HepG2 (cell line): ENCODE measurements at regions not wholly inside any gene's neighbourhood (a gene's known extent, or its start where the extent isn't known, plus 50 kb on each side); places are given as distances from the start of the nearest gene placed in this dataset.

Experiments used
- ATAC-seq: fragments of 200-7000 bp; cut with Tn5 transposase; 3 replicates; pipeline ENCODE4 v1.9.1; 2020; ENCODE audit warnings: mild to moderate bottlenecking, moderate library complexity
- BruUV-seq: library from RNA; stranded (reverse); fragments of 400-500 nt; replicated peaks from 2 replicates; lab custom pipeline; 2021; lab: Mats Ljungman, UMichigan
- CTCF ChIA-PET: fragments of 300-600 bp; formaldehyde crosslinking; extraction: SDS; loops from one replicate; lab custom pipeline; 2021; ENCODE audit warnings: low total read pairs, inconsistent platforms, low intra/inter-chr PET ratio; lab: Yijun Ruan, JAX
- POLR2A ChIA-PET: fragments of 350-600 bp; sonication (Branson Sonifier 250); formaldehyde crosslinking; loops from one replicate; lab custom pipeline; 2020; ENCODE audit warnings: antibody characterized with exemption, inconsistent platforms; lab: Yijun Ruan, JAX
- DNase-seq: peaks from one replicate; pipeline ENCODE4 v3.0.0-alpha.2; 2015; ENCODE audit warnings: low spot score
- FAIRE-seq: peaks from 3 replicates; lab custom pipeline; 2011; peaks lifted over from hg19 to GRCh38; lab: Jason Lieb, UNC
- H2AFZ ChIP-seq: one replicate; pipeline ENCODE4 v1.6.1; 2011; ENCODE audit warnings: low read length, inconsistent platforms
- H3K27ac ChIP-seq: fragments of 300-600 bp; 3 replicates; pipeline ENCODE4 v1.8.0; 2011; ENCODE audit warnings: mixed run types, mild to moderate bottlenecking, mixed read lengths, low read length, inconsistent platforms; ENCODE audit not compliant: insufficient read depth; ENCODE audit errors: extremely low read length
- H3K27me3 ChIP-seq, 2 experiments: fragments of 200-600 bp in 1 of 2; 2 replicates in 1 of 2; 3 replicates in 1 of 2; pipeline versions ENCODE4 v1.6.0 to v1.8.0; 2011; ENCODE audit warnings: low read length in 2 of 2, mild to moderate bottlenecking in 2 of 2, moderate library complexity in 2 of 2, inconsistent platforms in 1 of 2; ENCODE audit not compliant: insufficient read depth in 2 of 2, control insufficient read depth in 1 of 2
- H3K36me3 ChIP-seq, 2 experiments: fragments of 200-600 bp in 1 of 2; replicated peaks in 1 of 2; 2 replicates in 1 of 2; 3 replicates in 1 of 2; pipeline versions ENCODE4 v1.5.1 to v1.8.0; 2011; ENCODE audit warnings: low read length in 2 of 2, inconsistent platforms in 1 of 2; ENCODE audit not compliant: insufficient read depth in 2 of 2, control insufficient read depth in 1 of 2
- H3K4me1 ChIP-seq: 2 replicates; pipeline ENCODE4 v1.5.1; 2012; ENCODE audit warnings: low read length, inconsistent platforms; ENCODE audit not compliant: insufficient read depth
- H3K4me2 ChIP-seq: 2 replicates; pipeline ENCODE4 v1.6.0; 2011; ENCODE audit warnings: low read depth, low read length, inconsistent platforms
- H3K4me3 ChIP-seq, 3 experiments: fragments of 200-600 bp in 1 of 3; sonication (generic), shearing (Covaris generic) in 1 of 3; replicated peaks in 1 of 3; 2 replicates each; pipeline ENCODE4 v1.5.1; 2011 to 2016; ENCODE audit warnings: low read length in 3 of 3, inconsistent platforms in 2 of 3, low read depth in 2 of 3, mild to moderate bottlenecking in 2 of 3, control low read depth in 1 of 3, mixed read lengths in 1 of 3; ENCODE audit not compliant: insufficient read depth in 1 of 3
- H3K79me2 ChIP-seq: one replicate; pipeline ENCODE4 v1.6.1; 2011; ENCODE audit warnings: low read length, inconsistent platforms; ENCODE audit not compliant: insufficient read depth
- H3K9ac ChIP-seq: 2 replicates; pipeline ENCODE4 v1.6.0; 2011; ENCODE audit warnings: mild to moderate bottlenecking, low read depth, low read length, inconsistent platforms; ENCODE audit not compliant: insufficient read depth
- H3K9me3 ChIP-seq: 2 replicates; pipeline ENCODE4 v1.5.1; 2012; ENCODE audit warnings: mild to moderate bottlenecking, low read length
- H4K20me1 ChIP-seq: 2 replicates; pipeline ENCODE4 v1.6.0; 2011; ENCODE audit warnings: inconsistent platforms, mild to moderate bottlenecking, low read length, moderate library complexity; ENCODE audit not compliant: insufficient read depth
- AKAP8 ChIP-seq: sonication (generic); formaldehyde crosslinking; IDR thresholded peaks from 2 replicates; pipeline ENCODE4 v1.5.1; 2020; ENCODE audit warnings: mild to moderate bottlenecking, missing genetic modification reagents
- CHD4 ChIP-seq: fragments of 200-600 bp; sonication (generic); IDR thresholded peaks from 2 replicates; pipeline ENCODE4 v1.7.0; 2017; ENCODE audit warnings: mild to moderate bottlenecking, low read length, borderline replicate concordance
- MAFG ChIP-seq: sonication (generic); formaldehyde crosslinking; IDR thresholded peaks from 2 replicates; pipeline ENCODE4 v1.5.1; 2020; ENCODE audit warnings: mild to moderate bottlenecking, missing genetic modification reagents
- NCOA1 ChIP-seq: sonication (generic); formaldehyde crosslinking; IDR thresholded peaks from 2 replicates; pipeline ENCODE4 v1.9.0; 2021; ENCODE audit warnings: missing genetic modification reagents
- NFYB ChIP-seq: sonication (generic); formaldehyde crosslinking; IDR thresholded peaks from 2 replicates; pipeline ENCODE4 v1.4.0; 2020; ENCODE audit warnings: missing genetic modification reagents
- PHB2 ChIP-seq: fragments of 450-650 bp; IDR thresholded peaks from 2 replicates; pipeline ENCODE4 v1.6.1; 2018; ENCODE audit not compliant: partially characterized antibody
- PHF21A ChIP-seq: sonication (generic); formaldehyde crosslinking; IDR thresholded peaks from 2 replicates; pipeline ENCODE4 v1.5.0; 2020; ENCODE audit warnings: mild to moderate bottlenecking, missing genetic modification reagents
- RFX3 ChIP-seq: IDR thresholded peaks from 2 replicates; pipeline ENCODE4 v1.6.1; 2016; ENCODE audit warnings: missing biosample characterization, missing genetic modification reagents
- SPEN ChIP-seq: sonication (generic); formaldehyde crosslinking; IDR thresholded peaks from 2 replicates; pipeline ENCODE4 v1.5.1; 2020; ENCODE audit warnings: low read depth, mild to moderate bottlenecking, missing genetic modification reagents
- SUZ12 ChIP-seq: fragments of 150-350 bp; IDR thresholded peaks from 2 replicates; pipeline ENCODE4 v1.6.1; 2014; ENCODE audit warnings: low read depth, low read length
- ZBTB25 ChIP-seq: IDR thresholded peaks from 2 replicates; pipeline ENCODE4 v1.6.1; 2018; ENCODE audit warnings: missing genetic modification reagents
- ZBTB7B ChIP-seq: sonication (generic); formaldehyde crosslinking; IDR thresholded peaks from 2 replicates; pipeline ENCODE4 v1.4.0; 2020; ENCODE audit warnings: missing genetic modification reagents
- ZNF329 ChIP-seq: sonication (generic); formaldehyde crosslinking; IDR thresholded peaks from 2 replicates; pipeline ENCODE4 v1.9.0; 2021; ENCODE audit warnings: low read depth, mild to moderate bottlenecking, missing genetic modification reagents
- ZNF775 ChIP-seq: sonication (generic); formaldehyde crosslinking; IDR thresholded peaks from 2 replicates; pipeline ENCODE4 v1.4.0; 2020; ENCODE audit warnings: missing genetic modification reagents, mild to moderate bottlenecking, moderate library complexity, borderline replicate concordance
- WGBS: methylation state at CpG from one replicate; pipeline ENCODE4 v1.1.6; 2017; ENCODE audit warnings: low lambda C conversion rate; 5-methylcytosine and 5-hydroxymethylcytosine counted together
- in situ Hi-C: cut with HindIII; loops from 2 replicates; pipeline ENCODE4 v1.10.0; 2017; ENCODE audit warnings: low pct_unique_long_range_greater_than_20kb; ENCODE audit not compliant: extremely low pct_ligation_motif_present
- intact Hi-C: fragments of 100-400 bp; cut with micrococcal nuclease; formaldehyde crosslinking; loops from one replicate; pipeline ENCODE4 v1.10.0; 2022; ENCODE audit not compliant: unreplicated experiment

- no peaks in the 10 kb centered on the region for H3K27me3 ChIP-seq
- intact Hi-C loops (no loop called here), in situ Hi-C loops (no loop called here)
- no peaks in the 10 kb centered on the region for H4K20me1 ChIP-seq
- no peak overlapping the region for H3K4me3 ChIP-seq
- 2% methylated on average over 6 of the region's 6 CpGs for WGBS
- no peaks in the 10 kb centered on the region for H3K36me3 ChIP-seq
- no peak for ATAC-seq
- TF ChIP-seq NFYB (no peak), ZNF329 (CRISPR knock-in tag) (no peak), ZBTB25 (CRISPR knock-in tag) (no peak), SUZ12 (no peak), CHD4 (no peak), PHB2 (no peak)
- CTCF ChIA-PET, result no interaction called here
- POLR2A ChIA-PET, result no interaction called here
- no peak overlapping the region for H3K4me2 ChIP-seq
- H3K9ac ChIP-seq, result no peak overlapping the region
- no TSS peak for BruUV-seq
- H3K27ac ChIP-seq, result no peak overlapping the region
- no peak for DNase-seq
- no peak overlapping the region for H2AFZ ChIP-seq
- no peaks in the 10 kb centered on the region for H3K4me1 ChIP-seq
- FAIRE-seq, result no peak
- H3K79me2 ChIP-seq, result no peaks in the 10 kb centered on the region
- no peaks in the 10 kb centered on the region for H3K9me3 ChIP-seq
Observed at GRCh38 chr12:67449591-67450052, 180.5 kb downstream of the CAND1 start.

GRCh38 chr12:67450441-67450840 lies 181.3 kb downstream of the CAND1 start:
- no peak overlapping the region for H3K4me2 ChIP-seq
- TF ChIP-seq PHF21A (CRISPR knock-in tag) (no peak), MAFG (CRISPR knock-in tag) (no peak), RFX3 (CRISPR knock-in tag) (no peak), AKAP8 (no peak), SPEN (CRISPR knock-in tag) (no peak), NCOA1 (CRISPR knock-in tag) (no peak), ZBTB7B (CRISPR knock-in tag) (no peak), ZNF775 (CRISPR knock-in tag) (no peak)
- no peak overlapping the region for H2AFZ ChIP-seq
- no peaks in the 10 kb centered on the region for H3K79me2 ChIP-seq
- in situ Hi-C loops (no loop called here), intact Hi-C loops (no loop called here)
- H3K27me3 ChIP-seq, result no peaks in the 10 kb centered on the region
- DNase-seq (no peak), FAIRE-seq (no peak), ATAC-seq (no peak)
- 32% methylated on average over 4 of the region's 4 CpGs for whole genome bisulfite sequencing
- no peaks in the 10 kb centered on the region for H3K36me3 ChIP-seq
- no peaks in the 10 kb centered on the region for H3K4me1 ChIP-seq
- no peaks in the 10 kb centered on the region for H4K20me1 ChIP-seq
- no peak overlapping the region for H3K9ac ChIP-seq
- H3K27ac ChIP-seq, result no peak overlapping the region
- no peaks in the 10 kb centered on the region for H3K9me3 ChIP-seq
- ChIA-PET POLR2A (no interaction called here), CTCF (no interaction called here)
- no peak overlapping the region for H3K4me3 ChIP-seq
- no TSS peak for BruUV-seq
